ENCODE measurements at regions not wholly inside any gene's neighbourhood (a gene's known extent, or its start where the extent isn't known, plus 50 kb on each side); places are given as distances from the start of the nearest gene placed in this dataset.
"Not testable (repeated sequence)": the region's sequence is repeated elsewhere in the genome, so short reads cannot be mapped to it uniquely, and the experiment has no call there.

- in situ Hi-C loops (cut with MboI; ENCODE audit: low sequenced_read_pairs), result not testable (repeated sequence)
Measured at GRCh38 chr6:134791243-134791843, 158.6 kb downstream of the ALDH8A1 start.

GRCh38 chr6:134787261-134787877, 162.5 kb downstream of the ALDH8A1 start:
- in situ Hi-C loops (cut with MboI; ENCODE audit: low sequenced_read_pairs), result no loop called here

- in situ Hi-C loops (cut with MboI; ENCODE audit: low sequenced_read_pairs), result no loop called here
Measured at GRCh38 chr6:134784336-134784735, 165.6 kb downstream of the ALDH8A1 start.

- in situ Hi-C loops (cut with MboI; ENCODE audit: low sequenced_read_pairs), result no loop called here
Measured at GRCh38 chr6:134778431-134778830, 171.5 kb downstream of the ALDH8A1 start.

GRCh38 chr6:134774201-134774638, 175.7 kb downstream of the ALDH8A1 start:
- in situ Hi-C loops (cut with MboI; ENCODE audit: low sequenced_read_pairs), result no loop called here

GRCh38 chr6:134772671-134773360, 177.1 kb downstream of the ALDH8A1 start:
- in situ Hi-C loops (cut with MboI; ENCODE audit: low sequenced_read_pairs), result no loop called here

- in situ Hi-C loops (cut with MboI; ENCODE audit: low sequenced_read_pairs), result no loop called here
Measured at GRCh38 chr6:134768931-134769330, 181.0 kb downstream of the ALDH8A1 start.

GRCh38 chr6:134766497-134766896, 183.4 kb downstream of the ALDH8A1 start:
- in situ Hi-C loops (cut with MboI; ENCODE audit: low sequenced_read_pairs), result no loop called here

GRCh38 chr6:134764741-134765140, 185.2 kb downstream of the ALDH8A1 start:
- in situ Hi-C loops (cut with MboI; ENCODE audit: low sequenced_read_pairs), result no loop called here

GRCh38 chr6:134763575-134763974, 186.3 kb downstream of the ALDH8A1 start:
- in situ Hi-C loops (cut with MboI; ENCODE audit: low sequenced_read_pairs), result not testable (repeated sequence)

GRCh38 chr6:134758621-134759020, 191.3 kb downstream of the ALDH8A1 start:
- in situ Hi-C loops (cut with MboI; ENCODE audit: low sequenced_read_pairs), result no loop called here

GRCh38 chr6:134757911-134758361, 192.0 kb downstream of the ALDH8A1 start:
- in situ Hi-C loops (cut with MboI; ENCODE audit: low sequenced_read_pairs), result no loop called here

- in situ Hi-C loops (cut with MboI; ENCODE audit: low sequenced_read_pairs), result no loop called here
Measured at GRCh38 chr6:134756374-134757025, 193.4 kb downstream of the ALDH8A1 start.

- in situ Hi-C loops (cut with MboI; ENCODE audit: low sequenced_read_pairs), result no loop called here
Measured at GRCh38 chr6:134754013-134754690, 195.7 kb downstream of the ALDH8A1 start.

GRCh38 chr6:134753001-134753400, 196.9 kb downstream of the ALDH8A1 start:
- in situ Hi-C loops (cut with MboI; ENCODE audit: low sequenced_read_pairs), result no loop called here

GRCh38 chr6:134752445-134752844, 197.5 kb downstream of the ALDH8A1 start:
- in situ Hi-C loops (cut with MboI; ENCODE audit: low sequenced_read_pairs), result no loop called here

GRCh38 chr6:134750669-134751068, 199.2 kb downstream of the ALDH8A1 start:
- in situ Hi-C loops (cut with MboI; ENCODE audit: low sequenced_read_pairs), result no loop called here

- in situ Hi-C loops (cut with MboI; ENCODE audit: low sequenced_read_pairs), result no loop called here
Measured at GRCh38 chr6:134748484-134748883, 201.4 kb downstream of the ALDH8A1 start.

GRCh38 chr6:134747197-134747596, 202.7 kb downstream of the ALDH8A1 start:
- in situ Hi-C loops (cut with MboI; ENCODE audit: low sequenced_read_pairs), result not testable (repeated sequence)

- in situ Hi-C loops (cut with MboI; ENCODE audit: low sequenced_read_pairs), result no loop called here
Measured at GRCh38 chr6:134746140-134746539, 203.8 kb downstream of the ALDH8A1 start.

- in situ Hi-C loops (cut with MboI; ENCODE audit: low sequenced_read_pairs), result not testable (repeated sequence)
Measured at GRCh38 chr6:134745192-134745591, 204.7 kb downstream of the ALDH8A1 start.

Measured in HL-60/S4 (cell line).